Activated CD4-positive, CD25-positive, alpha-beta regulatory T cell (primary cell): ENCODE measurements at regions not wholly inside any gene's neighbourhood (a gene's known extent, or its start where the extent isn't known, plus 50 kb on each side); places are given as distances from the start of the nearest gene placed in this dataset.
"Not testable (repeated sequence)": the region's sequence is repeated elsewhere in the genome, so short reads cannot be mapped to it uniquely, and the experiment has no call there.

Experiments
- DNase-seq, 4 experiments: peaks; one replicate each; lab custom pipeline; 2025; lab: John Stamatoyannopoulos, UW

- no peak for DNase-seq
Measured at GRCh38 chr14:97143456-97143855, 346.3 kb downstream of the VRK1 start.

- DNase-seq = not testable (repeated sequence)
Measured at GRCh38 chr14:97148021-97148420, 350.8 kb downstream of the VRK1 start.

- DNase-seq = no peak
Measured at GRCh38 chr14:97149775-97150174, 352.6 kb downstream of the VRK1 start.

GRCh38 chr14:97153527-97153926 lies 356.3 kb downstream of the VRK1 start:
- no peak for DNase-seq

- no peak for DNase-seq
Measured at GRCh38 chr14:97155320-97155719, 358.1 kb downstream of the VRK1 start.

- no peak for DNase-seq
Measured at GRCh38 chr14:97155814-97156213, 358.6 kb downstream of the VRK1 start.

GRCh38 chr14:97156705-97157104 lies 359.5 kb downstream of the VRK1 start:
- no peak for DNase-seq

- DNase-seq = no peak
Measured at GRCh38 chr14:97158102-97158501, 360.9 kb downstream of the VRK1 start.

GRCh38 chr14:97159124-97159523 lies 361.9 kb downstream of the VRK1 start:
- DNase-seq = no peak

GRCh38 chr14:97162621-97163020 lies 365.4 kb downstream of the VRK1 start:
- DNase-seq = no peak

- no peak for DNase-seq
Measured at GRCh38 chr14:97164021-97164420, 366.8 kb downstream of the VRK1 start.

- DNase-seq = no peak
Measured at GRCh38 chr14:97166497-97166896, 369.3 kb downstream of the VRK1 start.

GRCh38 chr14:97167577-97167976 lies 370.4 kb downstream of the VRK1 start:
- not testable (repeated sequence) for DNase-seq

- no peak for DNase-seq
Measured at GRCh38 chr14:97172644-97173043, 375.5 kb downstream of the VRK1 start.

GRCh38 chr14:97177016-97177415 lies 379.8 kb downstream of the VRK1 start:
- DNase-seq = peak in 1 of 4 experiments; percentile 4

GRCh38 chr14:97177635-97178034 lies 380.5 kb downstream of the VRK1 start:
- no peak for DNase-seq

- no peak for DNase-seq
Measured at GRCh38 chr14:97178781-97179180, 381.6 kb downstream of the VRK1 start.

GRCh38 chr14:97179573-97179972 lies 382.4 kb downstream of the VRK1 start:
- no peak for DNase-seq

GRCh38 chr14:97180304-97181200 lies 383.4 kb downstream of the VRK1 start:
- DNase-seq = no peak

GRCh38 chr14:97185186-97185585 lies 388.0 kb downstream of the VRK1 start:
- DNase-seq = no peak

- no peak for DNase-seq
Measured at GRCh38 chr14:97187916-97188315, 390.7 kb downstream of the VRK1 start.

- DNase-seq = no peak
Measured at GRCh38 chr14:97196336-97196735, 399.2 kb downstream of the VRK1 start.

GRCh38 chr14:97198813-97199212 lies 401.6 kb downstream of the VRK1 start:
- DNase-seq = no peak

GRCh38 chr14:97200245-97200644 lies 403.1 kb downstream of the VRK1 start:
- no peak for DNase-seq
